Left lung (tissue), 4 donors: ENCODE measurements at regions not wholly inside any gene's neighbourhood (a gene's known extent, or its start where the extent isn't known, plus 50 kb on each side); places are given as distances from the start of the nearest gene placed in this dataset.

Experiments used
- ATAC-seq: fragments of 200-7000 bp; cut with Tn5 transposase; one replicate; pipeline ENCODE4 v1.9.1; 2020; ENCODE audit warnings: moderate library complexity
- DNase-seq, 4 donors: peaks; one replicate each; pipeline ENCODE4 v3.0.0-alpha.2; 2013 to 2020
- H3K27ac ChIP-seq, 2 donors: fragments of 200-600 bp; sonication (generic) in 1 of 2; one replicate each; pipeline versions ENCODE4 v1.5.0 to v1.8.0; 2020 to 2021
- H3K27me3 ChIP-seq, 2 donors: fragments of 200-600 bp; sonication (generic) in 1 of 2; one replicate each; pipeline versions ENCODE4 v1.5.0 to v1.8.0; 2020 to 2021
- H3K36me3 ChIP-seq, 2 donors: fragments of 200-600 bp; sonication (generic) in 1 of 2; one replicate each; pipeline versions ENCODE4 v1.5.0 to v1.8.0; 2020 to 2021
- H3K4me1 ChIP-seq, 2 donors: fragments of 200-600 bp; one replicate each; pipeline ENCODE4 v1.8.0; 2021
- H3K4me3 ChIP-seq, 2 donors: fragments of 200-600 bp; sonication (generic) in 1 of 2; one replicate each; pipeline versions ENCODE4 v1.5.0 to v1.8.0; 2020 to 2021; ENCODE audit warnings: mild to moderate bottlenecking in 1 of 2
- H3K9me3 ChIP-seq, 2 donors: fragments of 200-600 bp; sonication (generic) in 1 of 2; one replicate each; pipeline versions ENCODE4 v1.5.0 to v1.8.0; 2020 to 2021
- CTCF ChIP-seq, 2 donors: fragments of 200-600 bp; sonication (generic) in 1 of 2; IDR thresholded peaks; one replicate each; pipeline versions ENCODE4 v1.5.0 to v1.8.0; 2021; ENCODE audit warnings: antibody characterized with exemption in 2 of 2
- intact Hi-C, 2 donors: fragments of 100-400 bp; cut with DNase I; formaldehyde crosslinking; loops; one replicate each; pipeline versions ENCODE4 v1.11.2 to v1.14.2; 2022
- donor health status: DM: no; HTN: yes; CAD: no.
- donor health status: DM: no; HTN: no; CAD: no.

GRCh38 chr6:67506352-67506751 is 1128.7 kb upstream of the ADGRB3 start:
- Histone ChIP-seq H3K4me3 (no peak overlapping the region), H3K4me1 (no peaks in the 10 kb centered on the region), H3K27me3 (no peaks in the 10 kb centered on the region), H3K9me3 (peaks cover 0 to 17% of the 10 kb centered on the region in 2 donors), H3K27ac (no peak overlapping the region), H3K36me3 (no peaks in the 10 kb centered on the region)
- intact Hi-C loops = no loop called here
- no peak for ATAC-seq
- no peak for DNase-seq
- TF ChIP-seq CTCF (IDR thresholded peaks at IDR 0.05) = no peak

GRCh38 chr6:67501755-67502154 is 1133.3 kb upstream of the ADGRB3 start:
- ATAC-seq = no peak
- Histone ChIP-seq H3K27ac (no peak overlapping the region), H3K4me3 (no peak overlapping the region), H3K9me3 (peaks cover 0 to 12% of the 10 kb centered on the region in 2 donors), H3K36me3 (no peaks in the 10 kb centered on the region), H3K27me3 (no peaks in the 10 kb centered on the region), H3K4me1 (no peaks in the 10 kb centered on the region)
- DNase-seq = no peak
- intact Hi-C loops = no loop called here
- no peak for TF ChIP-seq CTCF (IDR thresholded peaks at IDR 0.05)

- TF ChIP-seq CTCF (IDR thresholded peaks at IDR 0.05) = no peak
- Histone ChIP-seq H3K4me1 (no peaks in the 10 kb centered on the region), H3K27ac (no peak overlapping the region), H3K4me3 (no peak overlapping the region), H3K9me3 (peaks cover 0 to 5% of the 10 kb centered on the region in 2 donors), H3K27me3 (no peaks in the 10 kb centered on the region), H3K36me3 (no peaks in the 10 kb centered on the region)
- ATAC-seq = no peak
- intact Hi-C loops = no loop called here
- DNase-seq = no peak
Measured at GRCh38 chr6:67497749-67498148, 1137.3 kb upstream of the ADGRB3 start.

GRCh38 chr6:67496191-67496590 is 1138.9 kb upstream of the ADGRB3 start:
- no peak overlapping the region for H3K4me3 ChIP-seq
- H3K27me3 ChIP-seq = no peaks in the 10 kb centered on the region
- intact Hi-C loops = no loop called here
- ATAC-seq (no peak), DNase-seq (no peak)
- H3K9me3 ChIP-seq = peaks cover 0 to 7% of the 10 kb centered on the region in 2 donors
- no peaks in the 10 kb centered on the region for H3K4me1 ChIP-seq
- no peak for TF ChIP-seq CTCF (IDR thresholded peaks at IDR 0.05)
- H3K36me3 ChIP-seq = no peaks in the 10 kb centered on the region
- no peak overlapping the region for H3K27ac ChIP-seq

- Histone ChIP-seq H3K27ac (no peak overlapping the region), H3K27me3 (no peaks in the 10 kb centered on the region), H3K36me3 (no peaks in the 10 kb centered on the region), H3K9me3 (peaks cover 0 to 22% of the 10 kb centered on the region in 2 donors), H3K4me3 (no peak overlapping the region), H3K4me1 (no peaks in the 10 kb centered on the region)
- TF ChIP-seq CTCF (IDR thresholded peaks at IDR 0.05) = no peak
- ATAC-seq (no peak), DNase-seq (no peak)
- intact Hi-C loops = no loop called here
Measured at GRCh38 chr6:67493682-67494081, 1141.4 kb upstream of the ADGRB3 start.
